NCI-H510A treated with DMSO at 0.1 percent for 48 hours (cell line): ENCODE measurements at regions not wholly inside any gene's neighbourhood (a gene's known extent, or its start where the extent isn't known, plus 50 kb on each side); places are given as distances from the start of the nearest gene placed in this dataset.
A peak's percentile ranks its signal among the peaks of the same experiment; 100 is the strongest.

Experiments used
- DNase-seq: peaks from one replicate; lab custom pipeline; 2025; lab: John Stamatoyannopoulos, UW

- no peak for DNase-seq
Measured at GRCh38 chr1:218526198-218526580, 181.1 kb downstream of the TGFB2 start.

GRCh38 chr1:218527737-218528136 lies 182.6 kb downstream of the TGFB2 start:
- DNase-seq = no peak

DNA sequence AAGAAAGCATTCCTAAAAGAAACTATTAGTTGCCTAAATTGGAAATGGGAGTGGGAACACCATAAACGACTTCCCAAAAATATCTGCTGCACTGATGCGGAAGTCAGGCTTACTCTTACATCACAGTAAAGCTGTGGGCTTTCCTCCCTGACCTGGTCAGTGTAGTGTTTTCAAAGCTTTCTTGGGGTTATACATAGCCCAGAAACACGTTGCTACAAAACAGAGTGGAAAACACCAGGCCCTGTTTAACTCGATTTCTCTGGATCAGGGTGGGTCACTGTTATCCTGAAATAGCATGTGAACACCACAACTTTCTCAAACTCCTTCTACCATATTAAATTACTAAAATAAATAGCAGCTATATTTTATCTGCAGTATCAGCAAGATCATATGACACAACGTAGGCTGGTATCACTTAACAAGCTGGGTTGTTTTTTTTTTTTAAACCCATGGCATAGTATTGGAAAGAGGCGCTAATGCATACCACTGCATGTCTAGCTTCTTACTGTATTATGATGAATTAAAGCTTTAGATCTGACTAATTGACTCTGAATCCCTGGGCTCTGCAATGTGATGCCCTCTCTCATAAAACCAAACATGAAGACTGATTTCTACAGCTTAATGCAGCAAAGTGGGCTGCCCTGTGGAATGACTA lies 184.6 kb downstream of the TGFB2 start:
- no peak for DNase-seq

DNA sequence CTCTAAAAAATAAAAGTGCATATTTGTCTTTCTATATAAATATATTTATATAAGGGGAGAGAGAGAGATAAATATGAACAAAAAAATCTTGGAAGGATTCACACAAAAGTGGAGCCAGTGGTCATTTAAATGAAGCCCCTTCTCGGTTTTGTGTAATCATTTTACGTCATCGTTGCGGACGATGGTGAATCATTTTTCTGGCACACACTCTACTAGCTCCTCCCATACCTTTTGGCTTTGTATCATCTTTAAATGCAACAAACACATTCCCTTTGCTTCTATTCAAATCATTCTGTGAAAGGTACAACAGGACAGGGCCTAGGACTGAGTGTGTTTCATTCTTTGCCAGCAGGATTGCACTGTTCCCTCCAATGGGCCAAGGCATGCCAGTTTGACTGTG lies 186.8 kb downstream of the TGFB2 start:
- DNase-seq = no peak

DNA sequence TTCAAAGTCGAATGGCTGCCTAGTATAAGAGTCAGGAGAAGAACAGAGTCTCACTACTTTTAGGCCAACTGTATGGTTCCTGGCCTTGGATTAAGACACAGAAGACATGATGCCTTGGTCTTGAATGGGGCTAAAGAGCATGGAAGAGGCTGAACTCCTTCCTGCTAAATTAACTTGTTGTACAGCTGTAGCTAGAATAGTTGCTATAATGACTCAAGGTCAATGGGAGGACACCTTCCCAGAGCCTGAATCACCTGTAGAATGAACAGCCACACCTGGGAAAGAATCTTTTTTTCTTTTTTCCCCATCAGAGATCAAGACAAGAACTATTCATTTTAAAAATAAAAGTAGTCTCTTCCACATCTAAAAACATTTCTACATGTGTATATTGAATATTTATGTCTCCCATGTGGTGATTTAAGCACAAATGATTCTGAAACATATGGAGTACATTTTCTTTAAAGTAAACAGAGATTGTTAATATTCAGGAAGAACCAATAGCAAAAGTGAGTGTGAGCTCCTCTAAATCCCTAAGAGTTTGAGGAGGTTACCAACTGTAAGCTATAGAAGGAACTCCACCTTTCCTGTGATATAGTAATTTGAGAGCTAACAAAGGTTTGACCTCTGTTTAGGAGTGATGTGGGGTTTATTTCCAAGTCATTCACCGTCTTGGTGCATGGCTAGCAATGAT lies 191.3 kb downstream of the TGFB2 start:
- no peak for DNase-seq

GRCh38 chr1:218537122-218537913 lies 192.2 kb downstream of the TGFB2 start:
- no peak for DNase-seq

- no peak for DNase-seq
Measured at GRCh38 chr1:218538341-218538740, 193.2 kb downstream of the TGFB2 start.

DNA sequence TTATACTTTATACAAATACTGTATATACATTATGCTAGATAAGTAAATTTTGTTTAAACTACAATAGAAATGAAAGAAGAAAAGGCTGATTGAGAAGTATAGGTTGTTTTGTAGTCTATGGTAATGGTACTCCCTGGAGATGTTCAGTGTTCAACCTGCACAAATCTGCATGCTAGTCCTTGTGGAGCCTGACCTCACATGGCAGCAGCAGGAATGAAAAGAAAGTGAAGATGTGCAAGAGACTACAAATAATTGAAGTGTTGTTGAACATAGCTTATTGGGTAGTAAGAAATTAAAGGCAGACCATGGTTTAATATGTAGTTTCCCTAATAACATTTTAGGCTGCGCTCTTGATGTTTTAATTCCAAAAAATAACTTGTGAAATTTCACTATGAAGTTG lies 201.2 kb downstream of the TGFB2 start:
- no peak for DNase-seq

DNA sequence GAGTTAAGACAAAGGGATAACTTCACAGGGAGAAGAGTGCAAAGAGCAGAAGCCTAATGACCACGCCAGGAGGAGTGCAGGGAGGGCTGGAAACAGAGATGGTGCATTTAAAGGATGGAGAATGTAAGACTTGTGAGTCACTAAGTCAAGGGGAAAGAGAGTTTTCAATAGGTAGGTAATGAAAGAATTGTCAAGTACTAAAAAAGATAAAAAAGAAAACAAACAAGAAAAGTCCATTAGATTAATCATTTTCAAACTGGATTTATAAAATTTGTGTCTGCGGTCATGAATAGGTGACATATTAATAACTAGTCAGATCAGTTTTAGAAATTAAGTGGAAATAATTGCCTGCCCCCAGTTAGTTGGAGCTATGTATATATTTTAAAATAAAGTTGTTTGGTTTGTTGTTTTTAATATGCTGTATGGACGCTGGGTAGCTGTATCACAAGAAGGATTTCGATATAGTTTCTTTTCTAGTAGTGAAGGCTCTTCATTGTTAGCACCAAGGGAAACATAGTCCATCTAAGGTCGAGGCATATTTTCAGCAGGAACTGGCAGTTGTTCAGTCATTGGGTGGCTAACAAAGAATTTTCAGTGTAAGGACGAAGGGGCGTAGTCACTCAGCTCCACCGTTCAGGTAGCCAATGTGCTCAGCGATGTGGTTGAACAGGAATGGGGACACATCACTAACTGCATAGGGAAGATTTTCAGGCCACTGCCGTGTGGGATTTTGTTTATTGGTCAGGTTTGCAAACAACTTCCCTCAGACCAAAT lies 203.0 kb downstream of the TGFB2 start:
- DNase-seq = no peak

- DNase-seq = no peak
Measured at GRCh38 chr1:218548764-218549163, 203.6 kb downstream of the TGFB2 start.

DNA sequence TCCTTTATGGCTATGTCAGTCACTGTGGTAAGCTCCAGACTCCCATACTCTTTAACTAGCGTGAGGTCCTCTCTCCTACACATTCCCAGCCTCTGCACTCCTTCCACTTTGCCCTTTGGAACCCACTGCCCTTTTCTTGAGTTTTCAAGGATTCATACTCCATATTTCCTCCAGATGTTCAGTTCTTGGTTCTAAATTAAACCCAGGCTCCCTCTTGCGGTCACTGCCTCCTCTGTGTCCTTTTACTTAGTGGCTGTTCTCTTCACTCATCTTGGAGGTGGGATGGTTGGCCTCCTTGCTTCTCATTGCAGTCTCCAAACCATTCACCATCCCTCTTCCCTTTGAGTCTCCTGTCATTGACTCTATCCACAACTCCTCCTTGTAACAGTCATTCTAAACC lies 208.1 kb downstream of the TGFB2 start:
- no peak for DNase-seq

DNA sequence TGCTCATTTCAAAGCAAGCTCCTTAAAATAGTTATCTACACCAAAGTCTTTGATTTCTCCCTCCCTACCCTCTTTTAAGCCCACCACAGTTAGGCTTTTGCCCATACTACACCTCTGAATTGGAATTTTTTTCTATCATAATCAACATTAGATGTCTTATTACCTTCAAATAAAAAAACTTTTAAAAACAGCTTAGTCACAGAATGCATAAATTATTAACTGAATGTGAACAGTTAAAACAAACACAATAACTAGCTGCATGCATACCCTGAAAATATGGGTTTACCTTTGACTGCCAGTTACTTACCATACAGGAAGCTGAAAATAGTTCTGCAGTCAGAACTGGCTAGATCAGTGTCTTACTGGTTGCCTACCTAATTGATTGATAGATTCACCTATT lies 210.9 kb downstream of the TGFB2 start:
- no peak for DNase-seq

DNA sequence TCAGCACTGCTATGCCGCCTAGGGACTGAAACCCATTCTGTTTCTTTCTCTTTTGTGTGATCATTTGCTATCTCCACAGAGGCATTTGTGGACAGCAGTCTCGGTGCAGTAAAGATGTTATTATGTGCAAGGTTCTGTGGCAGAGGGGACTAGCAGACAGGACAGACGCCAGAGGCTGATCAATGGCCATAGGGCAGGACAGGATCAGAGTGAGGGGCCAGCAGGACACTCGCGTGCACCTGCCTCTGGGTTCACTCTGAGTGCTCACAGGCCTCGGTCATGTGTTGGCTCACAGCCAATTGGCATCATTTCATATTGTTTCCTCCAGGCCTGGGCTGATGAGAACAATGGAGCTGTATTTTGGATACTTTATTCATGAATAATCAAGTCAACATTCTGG lies 212.6 kb downstream of the TGFB2 start:
- peak; percentile 86 for DNase-seq

DNA sequence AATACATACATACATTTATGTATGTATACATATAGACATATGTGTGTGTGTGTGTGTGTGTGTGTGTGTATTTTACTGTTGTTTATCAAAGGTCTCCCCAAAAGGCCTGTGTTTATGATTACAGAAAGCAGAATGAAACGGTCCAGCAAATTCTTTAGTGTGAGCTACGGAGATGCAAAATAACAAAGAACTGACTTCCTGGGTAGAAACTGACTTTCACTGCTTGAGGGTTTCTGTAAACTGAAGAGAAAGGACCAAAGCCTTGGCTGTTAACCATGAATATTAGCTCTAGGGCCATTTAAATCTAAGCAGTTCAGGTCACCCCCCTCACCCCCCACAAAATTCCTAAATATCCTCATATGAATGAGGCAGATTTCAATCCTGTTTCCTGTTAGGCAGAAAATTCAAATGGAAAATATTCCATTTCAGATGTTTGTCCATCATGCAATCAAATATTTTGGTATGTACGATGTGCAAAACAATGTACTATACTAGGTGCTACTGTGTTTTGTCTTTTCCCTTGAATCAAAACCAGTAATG lies 213.2 kb downstream of the TGFB2 start:
- DNase-seq = peak; percentile 58

DNA sequence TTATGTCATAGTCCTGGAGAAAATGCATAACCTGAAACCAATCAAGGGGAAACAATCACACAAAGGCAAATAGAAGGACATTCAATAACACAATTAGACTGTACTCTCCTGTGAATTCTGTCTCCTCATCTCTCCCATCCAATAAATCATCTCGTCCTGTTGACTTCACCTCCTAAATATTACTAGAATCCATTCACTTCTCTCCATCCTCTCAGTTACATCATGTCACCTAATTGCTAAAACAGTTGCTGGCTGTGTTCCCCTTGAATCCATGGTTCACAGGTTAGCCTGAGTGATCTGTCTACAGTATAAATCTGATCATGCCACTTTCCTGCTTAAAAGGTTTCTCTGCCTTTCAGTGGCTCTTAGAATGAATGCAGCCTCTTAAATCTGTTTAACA lies 220.2 kb downstream of the TGFB2 start:
- no peak for DNase-seq

DNA sequence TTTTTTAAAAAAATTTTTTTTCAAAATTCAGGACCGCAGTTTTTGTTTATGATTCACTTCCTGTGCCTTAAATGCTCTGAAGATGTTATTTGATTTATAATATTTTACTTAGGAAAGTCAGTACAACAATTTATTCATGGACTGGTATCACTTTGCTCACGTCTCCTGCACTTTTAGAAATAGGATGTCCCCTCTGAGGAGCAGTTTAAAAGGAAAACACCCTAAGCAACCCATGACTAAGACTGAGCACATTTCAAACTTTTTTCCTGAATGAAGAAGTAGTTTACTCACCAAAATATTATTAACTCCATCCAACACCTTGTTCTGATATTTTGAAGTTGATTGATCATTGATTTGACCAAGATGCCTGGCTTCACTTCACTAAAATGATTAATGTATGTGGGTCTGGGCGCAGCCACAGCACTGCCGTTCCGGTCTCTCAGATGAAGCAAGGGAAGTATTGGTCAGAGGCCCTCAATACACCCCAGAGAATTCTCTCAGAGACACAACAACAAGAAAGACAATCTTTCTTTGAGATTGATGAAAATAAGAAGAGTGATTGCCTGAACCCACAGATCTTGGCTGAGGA lies 223.9 kb downstream of the TGFB2 start:
- no peak for DNase-seq

DNA sequence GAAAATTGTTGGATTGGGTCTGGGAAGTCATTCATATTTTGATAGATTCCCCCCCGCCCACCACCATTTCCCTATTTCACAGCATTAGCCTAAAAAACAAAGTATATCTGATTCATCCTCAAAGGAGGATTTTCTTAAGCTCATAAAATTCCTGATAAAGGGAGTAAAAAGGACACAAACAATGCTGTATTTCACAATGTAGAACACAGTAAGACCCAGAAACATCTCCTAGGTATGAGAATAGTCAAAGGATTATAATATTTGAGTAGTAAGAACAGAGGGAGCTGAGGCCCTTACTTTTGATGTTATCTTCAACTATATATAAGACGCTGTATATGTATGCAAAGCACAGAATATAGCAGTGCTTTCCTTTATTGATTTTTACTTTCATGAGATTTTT lies 225.3 kb downstream of the TGFB2 start:
- no peak for DNase-seq

DNA sequence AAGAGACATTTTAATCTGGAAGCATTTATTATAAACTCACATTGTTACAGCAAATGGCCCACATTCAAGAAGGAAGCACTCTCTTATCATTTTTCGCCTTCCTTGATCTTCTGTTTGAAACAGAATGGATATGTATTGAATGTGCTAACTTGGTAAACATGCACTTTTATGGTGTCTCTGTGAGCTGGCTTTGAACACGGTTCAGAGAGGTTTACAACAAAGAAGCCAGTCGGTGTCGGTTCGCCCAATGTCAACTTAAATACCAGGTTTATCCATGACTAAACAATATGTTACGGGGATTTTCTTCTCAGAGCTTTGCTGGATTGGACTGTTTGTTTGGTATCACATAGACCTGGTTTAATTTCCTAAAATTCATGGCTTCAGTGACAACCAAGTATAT lies 226.4 kb downstream of the TGFB2 start:
- DNase-seq = no peak

DNA sequence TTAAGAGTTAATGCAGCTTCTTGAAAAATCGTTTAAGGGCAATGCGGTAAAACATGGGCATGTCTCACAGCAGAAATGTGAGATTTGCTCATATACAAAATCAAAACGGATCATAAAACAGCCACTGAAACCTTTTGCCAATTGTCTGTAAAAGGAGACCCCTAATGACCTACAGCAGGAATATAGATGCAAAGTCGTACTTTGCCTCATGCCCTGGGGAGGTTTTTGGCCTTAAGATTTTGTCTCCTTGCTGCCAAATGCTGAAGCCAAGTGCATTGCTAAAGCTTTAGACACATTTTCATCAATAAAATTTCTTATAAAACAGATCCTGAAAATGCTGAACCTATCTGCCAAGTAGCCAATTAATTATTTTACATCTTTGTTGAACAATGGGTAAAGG lies 226.9 kb downstream of the TGFB2 start:
- no peak for DNase-seq

DNA sequence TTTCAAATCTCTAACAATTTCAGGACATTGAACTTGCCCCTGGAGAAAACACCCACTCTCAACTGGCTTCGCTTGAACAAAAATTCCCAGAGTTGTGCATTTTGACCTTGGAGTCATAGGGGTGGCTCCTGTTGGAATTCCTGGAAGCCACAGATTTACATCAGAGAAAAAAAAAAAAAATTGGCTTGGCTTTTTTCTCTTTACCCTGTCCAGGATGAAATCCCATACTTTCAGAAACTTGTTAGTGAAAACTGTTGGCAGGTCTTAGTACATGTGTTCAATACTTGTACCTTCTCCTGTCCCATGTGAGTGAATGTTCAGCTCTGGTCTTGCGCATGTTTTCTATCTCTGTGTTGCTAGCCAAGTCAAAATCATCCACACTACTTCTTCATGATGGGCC lies 228.8 kb downstream of the TGFB2 start:
- no peak for DNase-seq

- DNase-seq = no peak
Measured at GRCh38 chr1:218575079-218575478, 229.9 kb downstream of the TGFB2 start.

GRCh38 chr1:218575856-218576255 lies 230.7 kb downstream of the TGFB2 start:
- DNase-seq = no peak
